Inferior parietal cortex (tissue), 1 donor: ENCODE measurements at regions not wholly inside any gene's neighbourhood (a gene's known extent, or its start where the extent isn't known, plus 50 kb on each side); places are given as distances from the start of the nearest gene placed in this dataset.

Experiments used
- DNase-seq: peaks from one replicate; pipeline ENCODE4 v3.0.0-alpha.2; 2016; ENCODE audit errors: extremely low spot score

DNA sequence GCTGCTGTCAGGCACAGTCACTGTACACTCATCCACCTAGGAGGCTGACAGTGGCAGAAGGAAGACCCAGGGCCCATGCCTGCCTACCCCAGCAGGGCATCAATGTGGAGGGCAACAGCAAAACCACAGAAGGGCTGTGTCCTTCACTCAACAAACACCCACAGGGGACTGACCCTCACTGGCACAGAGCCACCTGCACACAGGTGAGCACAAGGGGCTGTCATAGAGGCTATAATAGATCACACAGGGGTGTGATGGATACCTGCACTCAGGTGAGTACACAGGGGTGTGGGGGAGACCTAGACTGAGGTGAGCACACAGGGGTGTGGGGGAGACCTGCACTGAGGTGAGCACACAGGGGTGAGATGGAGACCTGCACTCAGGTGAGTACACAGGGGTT is 132.8 kb upstream of the TCERG1L start:
- no peak for DNase-seq

DNA sequence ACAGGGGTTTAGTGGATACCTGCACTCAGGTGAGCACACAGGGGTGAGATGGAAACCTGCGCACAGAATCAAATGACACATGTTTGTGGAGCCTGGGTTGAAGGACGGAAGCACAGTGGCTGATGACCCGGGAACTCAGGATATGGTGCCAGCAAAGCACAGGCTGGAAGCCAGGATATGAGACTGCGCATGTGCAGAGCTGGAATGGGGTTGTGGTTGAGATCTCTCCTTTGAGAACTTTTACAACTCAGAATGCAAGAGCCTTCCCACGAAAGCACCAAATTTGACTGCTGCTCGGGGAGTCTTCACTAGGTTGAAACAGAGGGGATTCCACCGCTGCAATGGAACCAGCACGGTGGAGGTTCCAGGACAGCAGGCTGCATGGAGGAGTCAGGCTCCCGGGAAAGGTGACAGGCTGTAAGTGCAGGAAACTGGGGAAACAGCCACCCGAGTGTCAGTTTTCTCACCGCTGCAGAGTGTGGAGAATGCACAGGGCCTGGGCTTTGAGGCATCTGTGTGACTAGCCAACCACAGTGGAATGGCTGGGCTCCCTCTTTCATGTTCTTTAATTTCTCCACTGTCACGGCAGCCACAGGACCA is 133.4 kb upstream of the TCERG1L start:
- no peak for DNase-seq

GRCh38 chr10:131445623-131446022 is 134.1 kb upstream of the TCERG1L start:
- no peak for DNase-seq

DNA sequence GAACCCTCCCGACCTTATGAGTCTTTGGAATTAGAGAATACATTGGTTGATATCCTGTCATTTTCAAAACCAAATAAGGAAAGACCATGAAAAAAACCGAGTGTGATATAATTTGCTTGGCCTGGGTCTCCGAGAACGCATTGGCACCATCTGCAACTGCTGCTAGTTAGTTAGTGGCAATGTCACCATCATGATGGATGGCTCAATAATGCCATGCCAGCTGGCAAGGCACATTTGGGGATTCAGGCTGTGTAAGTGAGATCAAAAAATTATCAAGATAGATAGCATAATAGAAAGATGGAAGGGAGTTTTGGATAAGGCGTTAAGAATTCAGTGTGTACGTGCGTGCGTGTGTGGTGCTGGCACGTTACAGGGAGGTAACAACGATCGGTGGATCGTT is 134.7 kb upstream of the TCERG1L start:
- DNase-seq = no peak

DNA sequence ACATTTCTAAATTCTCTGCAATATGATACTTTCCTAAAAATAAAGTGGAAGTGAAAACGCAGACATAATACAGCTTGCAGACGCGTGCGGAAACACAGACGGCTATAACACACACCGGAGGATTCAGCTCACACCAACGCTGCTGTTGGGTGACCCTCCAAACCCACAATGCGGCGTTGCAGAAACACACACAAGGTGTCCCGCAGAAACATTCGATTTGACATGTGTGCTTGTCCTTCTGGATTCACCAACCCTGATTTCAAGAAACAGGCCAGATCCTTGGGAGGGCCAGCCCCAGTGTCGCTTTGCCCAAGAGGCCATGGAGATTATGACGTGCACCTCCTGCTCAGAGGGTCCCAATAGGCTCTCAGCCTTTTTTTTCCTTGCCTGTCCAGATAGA is 136.7 kb upstream of the TCERG1L start:
- DNase-seq = no peak

- no peak for DNase-seq
These were observed 137.4 kb upstream of the TCERG1L start for GRCh38 chr10:131448883-131449282.

GRCh38 chr10:131450216-131450765 is 138.8 kb upstream of the TCERG1L start:
- DNase-seq = no peak

DNA sequence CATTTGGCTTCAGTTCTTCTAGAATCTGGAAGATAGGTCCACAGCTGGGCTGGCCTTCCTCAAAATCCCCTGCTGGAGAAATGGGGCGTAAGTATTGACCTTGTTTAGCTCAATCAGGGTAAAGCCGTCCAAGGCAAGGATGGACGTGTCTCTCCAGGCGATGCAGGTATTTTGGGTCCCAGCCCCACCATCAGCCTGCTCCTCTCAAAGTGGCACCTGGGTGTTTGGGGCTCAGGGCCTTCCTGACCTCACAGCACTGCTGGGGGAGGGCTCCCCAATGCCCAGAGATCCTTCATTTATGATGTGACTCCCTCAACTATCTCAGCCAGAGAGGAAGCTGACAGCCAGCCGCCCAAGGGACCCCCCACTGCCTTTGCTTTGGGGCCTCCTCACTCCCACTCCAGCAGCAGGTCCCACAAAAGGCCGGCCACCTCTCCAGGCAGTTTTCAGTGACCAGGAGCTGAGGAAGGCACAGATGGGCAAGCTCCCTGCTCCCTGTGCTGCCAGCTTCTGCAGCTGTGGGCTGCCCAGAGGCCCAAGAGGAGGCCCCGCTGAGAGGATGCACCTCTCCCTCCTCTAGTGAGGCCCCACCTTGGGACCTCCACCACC is 140.0 kb upstream of the TCERG1L start:
- DNase-seq = no peak

DNA sequence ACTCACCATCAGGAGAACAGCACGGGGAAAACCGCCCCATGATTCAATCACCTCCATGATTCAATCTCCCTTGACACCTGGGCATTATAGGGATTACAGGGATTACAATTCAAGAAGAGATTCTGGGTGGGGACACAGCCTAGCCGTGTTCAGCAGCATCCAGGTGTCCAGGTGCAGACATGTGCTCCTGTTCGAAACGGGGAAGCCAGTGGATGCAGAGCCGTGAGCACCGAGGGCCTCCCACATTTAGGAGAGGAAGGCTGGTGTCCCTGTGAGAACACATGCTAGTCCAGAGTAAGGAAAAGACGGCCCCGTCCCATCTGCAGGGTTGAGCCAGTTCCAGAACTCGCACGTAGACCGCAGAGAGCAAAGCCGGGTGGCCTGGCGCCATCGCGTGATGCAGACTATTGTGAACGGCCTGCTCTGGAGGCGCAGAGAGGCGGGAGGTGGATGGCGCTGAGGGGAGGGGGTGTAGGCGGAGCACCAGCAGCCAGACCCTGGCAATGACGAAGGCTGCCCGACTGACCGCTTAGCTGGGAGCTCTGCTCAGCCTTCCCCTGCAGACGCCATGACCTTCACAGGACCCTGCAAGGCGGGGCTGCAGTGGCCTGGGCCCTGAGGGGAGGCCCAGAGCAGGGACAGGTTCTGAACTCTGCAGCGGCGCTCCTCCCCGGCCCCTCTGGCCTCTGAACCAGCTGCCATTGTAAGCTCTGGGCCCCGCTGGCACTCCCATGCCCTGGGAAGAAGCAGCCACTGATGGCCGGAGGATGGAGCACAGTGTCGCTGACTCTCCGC is 141.6 kb upstream of the TCERG1L start:
- peak; percentile 22 for DNase-seq

- DNase-seq = peak; percentile 87
These were observed 142.5 kb upstream of the TCERG1L start for GRCh38 chr10:131453721-131454634.

- no peak for DNase-seq
These were observed 144.9 kb upstream of the TCERG1L start for GRCh38 chr10:131456411-131456810.

DNA sequence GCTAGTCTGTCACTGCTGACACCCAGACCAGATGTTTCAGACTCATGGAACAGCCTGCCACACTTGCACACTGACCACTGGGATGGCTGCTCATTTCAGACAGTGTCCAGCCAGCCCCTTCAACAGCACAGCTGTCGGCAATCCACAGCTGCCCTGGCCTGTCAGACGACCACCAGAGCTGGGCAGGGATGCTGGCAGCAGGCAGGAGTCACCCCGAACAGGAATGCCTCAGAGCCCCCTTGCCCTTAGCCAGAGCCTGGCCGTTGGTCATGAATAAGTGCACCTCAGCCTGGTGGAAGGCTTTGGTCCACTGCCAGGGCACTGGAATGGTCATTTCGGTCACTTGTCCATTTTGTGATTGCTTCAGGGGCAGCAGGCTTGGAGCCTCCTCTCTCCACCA is 149.6 kb upstream of the TCERG1L start:
- DNase-seq = no peak

DNA sequence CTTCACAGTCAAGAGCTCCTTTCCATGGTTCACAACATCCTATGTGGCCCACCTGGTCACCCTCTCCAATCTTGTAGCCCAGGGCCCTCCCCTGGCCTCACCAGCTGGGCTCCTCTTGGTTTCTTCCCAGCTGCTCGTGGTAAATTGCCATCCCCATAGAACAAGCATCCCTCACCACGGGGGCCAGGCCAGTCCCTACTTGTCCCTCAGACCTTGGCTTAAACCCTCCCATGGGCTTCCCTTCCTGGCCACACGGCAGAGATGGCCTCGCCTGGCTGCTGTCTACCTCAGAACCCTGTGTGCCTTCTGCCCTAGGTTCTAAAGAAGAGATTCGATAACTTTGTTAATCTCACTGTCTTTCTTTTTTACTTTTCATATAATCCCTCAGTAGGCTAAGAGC is 153.3 kb upstream of the TCERG1L start:
- no peak for DNase-seq

DNA sequence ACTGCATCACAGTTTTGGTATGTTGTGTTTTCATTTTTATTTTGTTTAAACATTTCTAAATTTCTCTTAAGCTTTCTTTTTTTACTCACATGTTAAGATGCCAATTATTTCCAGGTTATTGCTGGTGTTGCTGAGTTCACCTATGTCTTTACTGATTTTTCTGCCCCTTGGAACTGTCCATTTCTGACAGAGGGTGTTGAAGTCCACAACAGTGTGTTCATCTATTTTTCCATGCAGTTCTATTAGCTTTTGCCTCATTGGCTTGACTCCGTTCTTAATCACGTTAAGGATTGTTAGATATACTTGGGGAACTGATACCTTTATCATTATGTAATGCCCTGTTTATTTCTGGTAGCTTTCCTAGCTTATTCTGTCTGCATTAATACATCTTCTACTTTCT is 158.0 kb upstream of the TCERG1L start:
- no peak for DNase-seq

- no peak for DNase-seq
These were observed 162.1 kb upstream of the TCERG1L start for GRCh38 chr10:131473645-131474044.

DNA sequence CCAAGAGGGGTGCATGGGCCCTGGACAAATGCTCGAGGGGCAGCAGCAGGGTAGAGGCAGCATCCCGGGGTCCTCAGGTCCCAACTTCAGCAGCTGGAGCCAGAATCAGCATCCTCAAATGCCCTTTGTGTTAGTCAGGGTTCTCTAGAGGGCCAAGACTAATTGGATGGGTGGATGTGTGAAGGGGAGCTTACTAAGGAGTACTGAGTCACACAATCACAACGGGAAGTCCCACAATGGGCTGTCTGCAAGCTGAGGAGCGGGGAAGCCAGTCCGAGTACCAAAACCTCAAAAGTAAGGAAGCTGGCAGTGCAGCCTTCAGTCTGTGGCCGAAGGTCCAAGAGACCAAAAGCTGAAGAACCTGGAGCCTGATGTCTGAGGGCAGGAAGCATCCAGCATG is 162.9 kb upstream of the TCERG1L start:
- DNase-seq = no peak

- DNase-seq = no peak
These were observed 163.5 kb upstream of the TCERG1L start for GRCh38 chr10:131475043-131475442.

- no peak for DNase-seq
These were observed 164.3 kb upstream of the TCERG1L start for GRCh38 chr10:131475803-131476202.

DNA sequence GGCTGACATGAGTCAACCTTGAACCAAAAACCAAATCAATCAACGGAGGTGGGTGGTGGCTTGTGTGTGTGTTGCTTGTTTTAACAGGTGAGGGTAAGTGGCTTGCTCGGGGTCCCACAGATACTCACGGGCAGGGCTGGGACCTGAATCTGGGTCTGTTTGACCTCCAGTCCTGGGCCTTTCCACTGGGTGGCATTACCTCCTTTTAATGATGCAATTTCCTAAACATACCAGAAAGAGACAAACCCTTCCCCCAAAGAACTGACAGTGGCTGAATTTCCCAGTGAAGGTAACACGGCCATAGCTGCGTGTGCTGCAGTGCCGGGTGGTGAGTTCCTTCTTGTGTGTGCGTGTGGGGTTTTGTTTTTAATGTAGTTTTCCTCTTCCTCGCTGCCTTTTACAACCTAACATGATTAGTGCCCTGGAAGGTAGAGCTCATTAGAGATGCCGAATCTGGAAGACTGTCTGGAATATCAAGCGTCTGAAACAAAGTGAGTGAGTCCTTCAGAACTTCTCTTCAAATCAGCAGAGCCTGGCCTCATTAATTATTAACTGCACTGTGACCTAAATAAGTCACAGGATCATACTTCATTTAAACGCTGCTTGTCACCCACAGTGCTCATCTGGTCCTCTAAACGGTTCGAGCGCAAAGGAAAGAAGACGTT is 166.1 kb upstream of the TCERG1L start:
- DNase-seq = no peak

GRCh38 chr10:131478377-131478989 is 167.0 kb upstream of the TCERG1L start:
- no peak for DNase-seq

DNA sequence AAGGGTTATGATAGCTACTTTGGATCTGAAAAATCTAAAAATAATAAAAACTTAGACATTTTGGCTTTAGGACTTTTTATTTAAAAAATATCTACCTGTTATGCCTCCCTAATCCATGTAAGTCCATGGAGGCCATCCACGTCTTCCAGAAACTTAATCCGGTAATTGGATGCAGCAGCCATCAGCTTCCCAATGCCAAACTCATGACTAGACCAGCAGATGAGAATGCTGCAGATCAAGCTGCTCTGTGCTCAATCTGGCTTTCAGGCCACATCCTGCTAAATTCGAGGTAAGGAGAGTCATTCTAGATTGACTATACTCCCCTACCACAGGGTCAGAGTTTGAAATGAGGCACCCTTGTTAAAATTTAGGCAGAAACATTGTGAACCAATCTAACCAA is 168.5 kb upstream of the TCERG1L start:
- DNase-seq = no peak
